ENCODE measurements at regions not wholly inside any gene's neighbourhood (a gene's known extent, or its start where the extent isn't known, plus 50 kb on each side); places are given as distances from the start of the nearest gene placed in this dataset.

GRCh38 chr21:35457097-35457804, 408.1 kb upstream of the RUNX1 start:
- DNase-seq (ENCODE audit: low read depth), result no peak
- no peak for TF ChIP-seq CTCF (IDR thresholded peaks at IDR 0.05; ENCODE audit: control insufficient read depth, extremely low read depth, insufficient read depth)
- no peak overlapping the region for H3K4me3 ChIP-seq (ENCODE audit: low read depth, low read length)

- DNase-seq (ENCODE audit: low read depth), result no peak
- no peak overlapping the region for H3K4me3 ChIP-seq (ENCODE audit: low read depth, low read length)
- no peak for TF ChIP-seq CTCF (IDR thresholded peaks at IDR 0.05; ENCODE audit: control insufficient read depth, extremely low read depth, insufficient read depth)
Measured at GRCh38 chr21:35451276-35451675, 402.2 kb upstream of the RUNX1 start.

- H3K4me3 ChIP-seq (ENCODE audit: low read depth, low read length), result no peak overlapping the region
- DNase-seq (ENCODE audit: low read depth), result no peak
- TF ChIP-seq CTCF (IDR thresholded peaks at IDR 0.05; ENCODE audit: control insufficient read depth, extremely low read depth, insufficient read depth), result no peak
Measured at GRCh38 chr21:35450830-35451229, 401.7 kb upstream of the RUNX1 start.

DNA sequence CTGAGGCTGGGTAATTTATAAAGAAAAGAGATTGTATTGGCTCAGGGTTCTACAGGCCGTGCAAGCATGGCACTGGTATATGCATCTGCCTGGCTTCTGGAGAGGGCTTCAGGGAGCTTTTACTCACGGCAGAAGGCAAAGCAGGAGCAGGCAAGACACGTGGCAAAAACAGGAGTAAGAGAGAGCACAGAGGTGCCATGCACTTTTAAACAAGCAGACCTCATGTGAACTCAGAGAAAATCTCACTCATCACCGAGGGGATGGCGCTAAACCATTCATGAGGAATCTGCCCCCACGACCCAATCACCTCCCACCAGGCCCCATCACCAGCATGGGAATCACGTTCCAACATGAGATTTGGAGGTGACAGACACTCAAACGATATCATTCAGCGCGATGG, 400.7 kb upstream of the RUNX1 start:
- no peak overlapping the region for H3K4me3 ChIP-seq (ENCODE audit: low read depth, low read length)
- TF ChIP-seq CTCF (IDR thresholded peaks at IDR 0.05; ENCODE audit: control insufficient read depth, extremely low read depth, insufficient read depth), result no peak
- DNase-seq (ENCODE audit: low read depth), result no peak

DNA sequence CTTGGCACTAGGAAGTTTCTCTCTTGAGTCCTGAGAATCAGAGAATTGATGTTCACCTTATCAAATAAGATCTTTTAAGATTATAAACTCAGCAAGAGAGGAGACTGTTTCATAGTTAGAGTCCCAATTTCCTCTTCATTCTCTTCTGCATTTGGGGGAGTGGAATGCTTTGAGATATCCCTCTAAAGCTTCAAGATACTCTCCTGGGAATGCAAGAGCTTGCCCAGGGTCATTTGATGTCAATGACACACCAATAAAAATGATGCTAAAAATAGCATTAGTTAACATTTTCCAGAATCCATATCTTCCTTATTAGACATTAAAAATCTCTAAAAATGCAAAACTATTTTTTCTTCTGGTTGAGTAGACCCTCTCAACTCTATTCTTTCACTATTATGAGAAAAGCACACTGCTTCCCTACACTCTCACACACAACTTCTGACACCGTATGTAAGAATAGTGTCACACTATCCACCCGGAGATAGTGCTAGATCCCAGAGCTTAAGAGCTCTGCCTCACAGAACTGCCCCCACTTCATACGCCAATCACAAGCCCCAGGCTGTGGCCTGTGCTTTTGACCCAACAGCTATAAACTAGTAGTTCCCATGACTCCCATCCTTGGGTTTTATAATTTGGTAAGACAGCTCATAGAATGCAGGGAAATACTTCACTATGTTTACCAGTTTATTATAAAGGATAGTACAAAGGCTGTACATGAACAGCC, 399.9 kb upstream of the RUNX1 start:
- no peak for TF ChIP-seq CTCF (IDR thresholded peaks at IDR 0.05; ENCODE audit: control insufficient read depth, extremely low read depth, insufficient read depth)
- H3K4me3 ChIP-seq (ENCODE audit: low read depth, low read length), result no peak overlapping the region
- DNase-seq (ENCODE audit: low read depth), result no peak

- H3K4me3 ChIP-seq (ENCODE audit: low read depth, low read length), result no peak overlapping the region
- no peak for DNase-seq (ENCODE audit: low read depth)
- no peak for TF ChIP-seq CTCF (IDR thresholded peaks at IDR 0.05; ENCODE audit: control insufficient read depth, extremely low read depth, insufficient read depth)
Measured at GRCh38 chr21:35444391-35444790, 395.3 kb upstream of the RUNX1 start.
